ENCODE measurements at regions not wholly inside any gene's neighbourhood (a gene's known extent, or its start where the extent isn't known, plus 50 kb on each side); places are given as distances from the start of the nearest gene placed in this dataset.

GRCh38 chr5:44646016-44646415, 162.7 kb upstream of the MRPS30 start (continued):
- TF ChIP-seq POU6F1 (CRISPR knock-in tag; IDR thresholded peaks at IDR 0.05; ENCODE audit: borderline replicate concordance, low read depth) (no peak), GLIS3 (CRISPR knock-in tag; IDR thresholded peaks at IDR 0.05) (no peak)

- no peak for TF ChIP-seq ZFP30 (CRISPR knock-in tag; IDR thresholded peaks at IDR 0.05)
- TF ChIP-seq ZFP3 (CRISPR knock-in tag; IDR thresholded peaks at IDR 0.05): no peak
- no peak for TF ChIP-seq SNAI2 (CRISPR knock-in tag; IDR thresholded peaks at IDR 0.05)
- TF ChIP-seq OSR1 (CRISPR knock-in tag; IDR thresholded peaks at IDR 0.05): no peak
- TF ChIP-seq ESRRG (CRISPR knock-in tag; IDR thresholded peaks at IDR 0.05): no peak
- TF ChIP-seq PATZ1 (CRISPR knock-in tag; IDR thresholded peaks at IDR 0.05; ENCODE audit: borderline replicate concordance): no peak
- no peak for TF ChIP-seq ZC3H10 (CRISPR knock-in tag; IDR thresholded peaks at IDR 0.05)
- no peak for TF ChIP-seq TSHZ2 (CRISPR knock-in tag; IDR thresholded peaks at IDR 0.05)
- TF ChIP-seq PPARA (CRISPR knock-in tag; IDR thresholded peaks at IDR 0.05; ENCODE audit: borderline replicate concordance): no peak
- TF ChIP-seq TOX (CRISPR knock-in tag; IDR thresholded peaks at IDR 0.05; ENCODE audit: borderline replicate concordance): no peak
Measured at GRCh38 chr5:44645502-44645901, 163.2 kb upstream of the MRPS30 start.

GRCh38 chr5:44644628-44645027, 164.1 kb upstream of the MRPS30 start:
- no peak for ATAC-seq
- TF ChIP-seq GLIS3 (CRISPR knock-in tag; IDR thresholded peaks at IDR 0.05) (no peak), TCF4 (CRISPR knock-in tag; IDR thresholded peaks at IDR 0.05; ENCODE audit: borderline replicate concordance) (no peak)

More at GRCh38 chr5:44645502-44645901, 163.2 kb upstream of the MRPS30 start:
- no peak for ATAC-seq

- no peak for TF ChIP-seq OSR1 (CRISPR knock-in tag; IDR thresholded peaks at IDR 0.05)
- no peak for TF ChIP-seq ISL1 (CRISPR knock-in tag; IDR thresholded peaks at IDR 0.05)
- no peak for TF ChIP-seq ZNF8 (CRISPR knock-in tag; IDR thresholded peaks at IDR 0.05)
- TF ChIP-seq ESRRG (CRISPR knock-in tag; IDR thresholded peaks at IDR 0.05): no peak
- no peak for TF ChIP-seq PATZ1 (CRISPR knock-in tag; IDR thresholded peaks at IDR 0.05; ENCODE audit: borderline replicate concordance)
- TF ChIP-seq BACH2 (CRISPR knock-in tag; IDR thresholded peaks at IDR 0.05; ENCODE audit: borderline replicate concordance): no peak
- TF ChIP-seq GLIS3 (CRISPR knock-in tag; IDR thresholded peaks at IDR 0.05): no peak
- no peak for TF ChIP-seq TOX (CRISPR knock-in tag; IDR thresholded peaks at IDR 0.05; ENCODE audit: borderline replicate concordance)
- no peak for TF ChIP-seq CSRNP3 (CRISPR knock-in tag; IDR thresholded peaks at IDR 0.05)
- ATAC-seq: no peak
Measured at GRCh38 chr5:44641820-44642219, 166.9 kb upstream of the MRPS30 start.
